Stimulated activated CD4-positive, alpha-beta T cell treated with anti-CD3 and anti-CD28 coated beads, Interleukin-12 subunit alpha, Interleukin-12 subunit beta, amount 100 ng/mL, for 24 hours (primary cell): ENCODE measurements at regions not wholly inside any gene's neighbourhood (a gene's known extent, or its start where the extent isn't known, plus 50 kb on each side); places are given as distances from the start of the nearest gene placed in this dataset.
"Not testable (repeated sequence)": the region's sequence is repeated elsewhere in the genome, so short reads cannot be mapped to it uniquely, and the experiment has no call there.

Experiments used
- DNase-seq, 2 experiments: peaks; one replicate each; pipeline ENCODE4 v3.0.0-alpha.2; 2020; ENCODE audit warnings: low read depth in 2 of 2

DNA sequence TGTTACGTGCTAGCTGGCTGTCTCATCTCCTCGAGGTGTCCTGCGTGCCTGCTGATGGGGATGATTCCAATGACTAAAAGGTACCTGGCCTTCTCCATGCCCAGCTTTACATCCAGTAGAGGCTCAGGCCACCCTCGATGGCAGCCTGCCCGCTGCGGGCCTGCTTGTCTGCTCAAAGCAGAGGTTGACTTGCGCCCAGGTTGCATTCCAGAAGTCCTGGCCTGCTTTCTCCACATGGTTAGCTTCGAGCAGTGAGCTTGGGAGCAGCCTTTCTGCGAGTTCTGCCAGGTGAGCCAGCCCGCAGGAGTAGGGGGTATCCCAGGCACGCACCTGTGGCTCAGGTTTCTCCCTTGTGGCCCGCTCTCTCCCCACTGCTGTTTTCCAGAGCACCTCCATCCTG, 175.0 kb upstream of the PLGLB2 start:
- not testable (repeated sequence) for DNase-seq

DNA sequence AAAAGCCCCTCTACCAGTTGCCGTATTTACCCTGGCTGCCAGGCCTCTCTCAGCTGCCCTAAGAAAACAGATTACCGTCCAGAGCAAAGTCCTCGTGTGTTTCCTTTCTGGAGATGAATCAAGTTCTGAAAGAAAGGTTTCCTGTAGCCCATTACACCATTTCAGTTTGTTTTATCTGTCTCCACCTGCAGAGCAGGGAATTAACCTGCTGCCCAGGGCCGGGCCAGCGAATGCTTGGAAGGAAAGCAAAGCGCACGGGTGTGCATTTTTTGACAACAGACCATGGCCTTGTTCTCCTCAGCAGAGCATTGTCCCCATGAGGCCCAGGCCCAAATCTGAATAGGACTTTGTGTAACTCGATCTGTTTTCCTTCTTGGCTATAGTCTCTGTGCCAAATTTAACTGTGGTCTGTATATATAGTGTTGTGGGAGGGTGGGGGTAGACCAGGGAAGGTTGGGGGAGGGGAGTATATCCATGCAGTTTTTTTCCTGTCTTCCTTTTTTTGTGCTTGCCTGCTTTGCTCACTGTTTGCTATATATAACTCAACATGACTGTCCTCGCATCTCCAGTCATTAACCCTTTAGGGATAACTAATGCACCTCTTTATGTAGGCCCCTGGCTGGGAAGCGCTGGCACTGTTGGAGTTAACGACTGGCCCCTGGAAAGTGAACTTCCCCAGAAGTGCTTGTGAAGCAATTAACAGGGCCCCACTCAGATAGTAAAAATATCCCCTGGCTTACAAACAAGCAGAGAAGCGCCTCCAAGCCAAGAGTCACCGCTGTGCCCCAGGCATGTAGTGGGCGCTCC, 174.3 kb upstream of the PLGLB2 start:
- not testable (repeated sequence) for DNase-seq

DNA sequence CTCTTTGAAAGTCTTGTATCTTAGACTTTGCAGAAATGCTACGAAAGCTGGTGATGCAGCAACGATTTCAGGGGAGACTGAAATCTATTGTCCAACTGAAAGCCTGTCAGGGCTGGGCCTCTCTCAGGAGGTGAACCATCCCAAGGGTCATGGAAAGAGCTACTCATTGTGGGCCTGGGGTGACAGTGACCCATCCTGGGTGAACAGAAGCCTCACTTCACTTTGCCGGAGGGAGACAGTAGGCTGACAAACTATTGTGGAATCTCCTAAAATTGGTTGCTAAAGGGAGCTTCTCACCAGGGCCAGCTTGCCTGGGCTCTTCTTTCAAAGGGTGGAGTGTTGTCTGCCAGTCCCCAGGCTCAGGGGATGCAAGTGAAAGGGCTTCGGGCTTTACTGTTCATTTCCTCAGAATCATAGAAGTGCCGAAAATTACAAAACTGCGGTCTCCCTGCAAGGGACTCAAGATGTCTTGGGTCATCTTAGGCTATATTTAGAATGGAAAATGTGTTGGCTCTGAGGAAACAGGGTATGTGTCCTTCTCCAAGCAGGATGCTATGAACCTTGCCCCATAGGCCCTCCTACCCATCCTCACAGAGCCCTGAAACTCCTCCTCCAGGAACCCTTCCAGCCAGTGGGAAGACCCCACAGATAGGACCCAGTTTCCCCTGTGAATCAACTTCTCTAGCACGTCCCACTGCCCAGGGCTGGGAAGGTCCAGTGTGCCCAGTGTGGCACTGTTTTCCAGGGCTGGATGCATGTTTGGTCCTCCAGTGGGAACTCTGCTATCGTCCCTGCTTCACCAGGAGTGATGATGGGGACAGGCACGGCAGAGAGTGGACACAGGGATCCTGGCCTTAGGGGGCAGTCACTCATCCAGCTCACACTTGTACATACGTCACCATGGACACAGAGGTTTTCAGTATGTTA, 173.4 kb upstream of the PLGLB2 start:
- DNase-seq, result not testable (repeated sequence)

DNA sequence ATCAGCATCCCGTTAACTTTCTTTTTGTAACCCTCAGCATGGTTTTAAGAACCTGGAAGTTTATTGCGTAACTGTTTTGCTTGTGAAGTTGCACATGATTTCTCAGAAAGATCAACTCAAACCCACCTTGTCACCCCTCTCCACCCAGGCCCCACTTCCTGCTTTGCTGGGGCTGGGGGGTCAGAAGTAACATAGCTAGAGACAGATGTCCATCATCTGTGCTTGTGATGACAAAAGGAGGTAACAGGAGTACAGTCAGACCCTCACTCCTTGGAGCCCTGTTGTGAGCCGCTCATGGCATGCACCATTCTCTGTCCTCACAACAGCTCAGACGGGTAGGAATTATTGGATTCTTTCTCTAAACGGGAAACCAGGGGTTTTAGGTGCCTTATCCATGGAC, 172.7 kb upstream of the PLGLB2 start:
- not testable (repeated sequence) for DNase-seq

DNA sequence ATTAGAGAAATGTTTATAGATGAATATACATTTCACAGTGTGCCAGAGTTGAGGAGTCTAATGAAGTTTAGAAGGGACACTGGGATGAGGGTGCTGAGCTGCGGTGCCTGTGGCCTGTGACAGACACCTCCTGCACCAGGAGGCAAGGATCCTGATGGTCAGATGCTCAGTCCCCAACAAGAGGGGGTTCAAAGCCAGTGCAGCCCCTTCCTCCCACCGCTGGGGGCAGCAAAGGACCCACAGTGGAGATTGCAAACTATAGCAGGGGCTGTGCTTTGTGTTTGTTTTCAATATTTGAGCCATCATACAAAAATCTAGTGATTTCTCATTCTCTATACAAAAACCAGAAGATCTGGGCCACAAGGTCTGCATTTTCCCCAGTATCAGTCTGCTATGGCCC, 170.5 kb upstream of the PLGLB2 start:
- not testable (repeated sequence) for DNase-seq

DNA sequence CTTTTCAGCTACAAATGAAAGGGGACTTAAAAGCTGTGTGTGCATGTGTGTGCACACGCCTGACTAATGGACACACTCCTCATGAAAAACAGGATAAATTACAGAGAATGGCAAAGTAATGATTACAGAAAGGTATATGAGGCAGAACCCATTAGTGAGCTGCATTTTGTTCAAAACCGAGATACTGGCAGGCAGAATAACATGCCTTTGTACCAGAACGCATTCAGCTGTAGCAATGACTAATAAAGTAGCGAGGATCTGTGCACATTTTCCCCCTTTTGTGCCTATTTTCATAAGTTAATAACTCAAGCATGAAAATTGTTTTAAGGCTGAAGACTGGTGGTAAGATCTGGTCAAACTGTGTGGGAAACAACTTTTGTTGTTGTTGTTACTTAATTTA, 165.7 kb upstream of the PLGLB2 start:
- DNase-seq, result not testable (repeated sequence)

DNA sequence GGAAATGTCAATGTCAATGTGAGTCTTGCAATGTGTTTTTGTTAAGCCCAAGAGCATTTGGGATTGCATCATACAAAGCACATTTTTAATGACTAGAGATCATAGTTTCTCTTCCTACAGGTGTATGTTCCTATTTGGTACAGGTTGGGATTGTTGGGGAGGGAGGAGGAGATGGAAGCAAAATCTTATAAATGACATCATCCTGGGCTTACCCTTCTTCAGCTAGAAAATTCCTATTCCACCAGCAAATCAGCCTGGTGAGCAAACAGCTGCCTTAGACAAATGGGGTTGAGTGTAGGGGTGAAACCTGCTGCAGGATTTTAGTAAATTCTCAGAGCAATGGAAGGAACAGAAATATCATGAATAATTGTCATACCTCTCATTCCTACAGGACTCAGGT, 165.3 kb upstream of the PLGLB2 start:
- DNase-seq, result not testable (repeated sequence)

DNA sequence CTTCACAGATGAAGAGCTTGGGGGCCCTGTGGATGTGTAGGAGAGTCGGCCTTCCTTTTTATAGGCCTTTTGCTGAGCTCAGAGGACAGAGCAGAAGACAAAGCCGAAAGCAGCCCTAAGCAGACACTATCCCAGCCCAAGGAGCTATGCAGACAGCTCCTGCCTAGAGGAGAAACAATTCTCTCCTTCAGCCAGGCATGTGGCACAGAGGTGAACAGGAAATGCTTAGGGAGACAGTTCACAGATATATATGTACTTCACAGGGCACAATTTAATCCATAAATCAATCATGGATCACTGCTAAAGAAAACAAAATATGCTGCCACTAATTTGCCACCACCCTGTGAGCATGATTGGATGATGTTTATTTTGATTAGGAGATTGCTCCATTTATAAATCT, 164.5 kb upstream of the PLGLB2 start:
- DNase-seq, result not testable (repeated sequence)

DNA sequence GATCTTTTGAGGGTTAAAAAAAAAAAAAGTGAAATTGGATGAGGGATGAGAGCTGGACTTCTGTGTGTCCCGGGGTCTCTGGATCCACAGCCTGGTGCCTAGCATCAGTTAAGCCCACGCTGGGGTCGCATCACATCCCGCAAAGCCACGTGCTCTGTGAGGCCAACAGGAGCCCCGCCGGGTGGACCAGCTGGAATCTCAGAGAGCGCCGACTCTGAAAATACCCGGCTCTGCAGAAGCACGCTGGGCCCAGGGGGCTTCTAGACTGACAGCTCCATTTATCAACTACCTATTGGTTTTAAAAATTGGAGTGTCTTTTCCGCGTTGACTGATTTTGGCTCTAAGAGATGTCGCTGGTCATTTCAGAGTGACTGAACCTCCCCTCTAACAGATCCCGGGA, 164.1 kb upstream of the PLGLB2 start:
- not testable (repeated sequence) for DNase-seq

DNA sequence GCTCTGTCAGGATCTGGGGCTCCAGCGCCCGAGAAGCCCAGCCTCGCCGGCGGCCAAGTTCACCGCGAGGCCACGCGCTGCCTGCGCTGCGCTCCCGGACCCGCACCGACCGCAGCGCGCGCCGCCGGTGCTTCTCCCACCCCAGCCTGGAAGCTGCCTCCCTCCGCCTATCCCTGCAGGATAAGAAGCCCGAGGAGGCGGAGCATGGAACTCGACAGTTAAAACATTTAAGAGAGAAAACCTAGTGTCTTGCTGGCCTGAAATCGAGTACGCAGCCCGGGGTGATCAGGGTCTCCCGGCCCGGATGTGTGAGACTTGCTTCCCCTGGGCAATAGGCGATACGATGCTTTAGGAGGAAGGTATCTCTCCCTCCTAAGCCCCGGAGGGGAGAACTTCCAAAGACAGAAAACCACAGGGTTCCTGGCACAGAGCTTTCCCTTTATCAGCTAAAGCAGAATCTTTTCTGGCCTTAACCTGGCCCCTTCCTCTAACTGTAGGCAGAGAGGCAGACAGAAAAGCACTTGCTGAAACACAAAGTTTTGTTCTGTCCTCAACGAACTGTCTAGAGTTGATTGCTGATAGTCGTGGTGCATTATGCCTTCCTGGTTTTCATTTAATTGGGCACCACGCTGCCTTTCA, 163.5 kb upstream of the PLGLB2 start:
- DNase-seq, result not testable (repeated sequence)

DNA sequence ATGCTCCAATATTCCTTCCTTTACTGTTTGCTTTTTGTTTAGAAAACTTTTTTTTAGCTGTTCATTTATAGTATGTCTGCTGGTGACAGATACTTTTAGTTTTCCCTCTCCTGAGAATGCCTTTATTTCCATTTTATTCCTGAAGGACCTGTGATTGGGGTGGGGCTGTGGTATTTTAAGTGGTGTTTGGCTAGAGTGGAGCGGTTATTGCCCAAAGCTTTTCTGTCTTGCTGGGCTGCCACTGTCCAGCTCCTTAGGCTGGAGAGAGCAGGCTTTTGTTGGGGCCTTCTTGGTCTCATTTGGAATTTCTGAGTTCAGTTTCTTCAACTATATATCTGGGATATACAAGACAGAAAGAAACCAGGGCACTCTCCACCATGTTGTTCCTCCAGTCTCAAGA, 160.0 kb upstream of the PLGLB2 start:
- not testable (repeated sequence) for DNase-seq

DNA sequence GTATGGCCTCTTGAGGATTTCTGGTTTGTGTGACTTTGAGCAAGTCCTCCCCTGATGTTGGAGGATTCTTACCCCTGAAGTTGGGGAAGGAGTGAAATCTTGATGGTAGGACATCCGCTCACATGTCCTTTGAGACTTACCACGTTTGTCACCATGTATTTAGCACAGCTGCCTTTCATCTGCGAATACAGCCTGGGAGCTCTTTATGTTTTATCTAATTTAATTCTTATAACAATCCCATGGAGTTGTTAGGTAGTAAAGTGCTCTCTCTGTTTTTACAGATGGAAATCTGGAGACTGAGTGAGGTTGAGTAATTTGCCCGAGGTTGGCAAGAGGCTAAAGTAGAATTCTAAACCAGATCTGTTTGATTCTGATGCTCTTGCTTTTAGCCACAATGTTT, 154.9 kb upstream of the PLGLB2 start:
- not testable (repeated sequence) for DNase-seq

DNA sequence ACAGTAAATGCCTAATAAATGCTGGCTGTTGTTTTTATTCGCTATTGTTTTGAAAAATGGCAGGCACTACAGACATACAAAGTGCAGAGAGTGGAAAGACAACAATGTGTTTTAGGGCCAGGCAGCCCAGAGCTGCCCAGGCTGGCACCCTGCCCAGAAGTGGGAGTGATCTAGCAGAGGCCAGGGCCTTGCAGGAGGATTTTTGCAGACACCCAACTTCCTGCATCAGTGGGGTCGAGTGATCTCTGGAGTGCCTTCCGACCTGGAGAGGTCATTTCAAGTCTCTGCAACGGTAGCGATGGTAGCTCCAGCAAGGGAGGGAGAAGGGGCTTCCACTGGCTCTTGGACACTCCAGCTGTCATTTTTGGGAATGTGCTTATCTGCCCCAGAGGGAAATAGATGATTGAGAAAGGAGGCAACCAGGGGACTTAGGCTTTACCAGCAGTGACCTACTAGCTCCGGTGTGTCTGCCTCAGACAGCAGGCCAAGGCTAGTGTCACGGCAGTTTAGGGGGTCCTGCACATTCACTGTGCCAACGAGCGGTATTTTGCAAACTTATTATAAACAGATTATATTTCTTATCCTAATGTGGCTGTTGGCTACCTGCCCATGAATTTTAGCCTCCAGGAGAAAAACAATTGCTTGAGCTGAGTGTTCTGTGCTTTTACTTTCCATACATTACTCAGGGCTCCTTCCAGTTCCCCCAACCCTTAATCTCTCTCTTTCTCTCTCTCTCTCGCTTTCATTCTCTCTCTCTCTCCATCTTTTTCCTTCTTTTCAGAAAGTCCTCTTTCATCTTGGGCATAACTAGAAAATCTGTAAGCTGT, 153.9 kb upstream of the PLGLB2 start:
- DNase-seq, result not testable (repeated sequence)

DNA sequence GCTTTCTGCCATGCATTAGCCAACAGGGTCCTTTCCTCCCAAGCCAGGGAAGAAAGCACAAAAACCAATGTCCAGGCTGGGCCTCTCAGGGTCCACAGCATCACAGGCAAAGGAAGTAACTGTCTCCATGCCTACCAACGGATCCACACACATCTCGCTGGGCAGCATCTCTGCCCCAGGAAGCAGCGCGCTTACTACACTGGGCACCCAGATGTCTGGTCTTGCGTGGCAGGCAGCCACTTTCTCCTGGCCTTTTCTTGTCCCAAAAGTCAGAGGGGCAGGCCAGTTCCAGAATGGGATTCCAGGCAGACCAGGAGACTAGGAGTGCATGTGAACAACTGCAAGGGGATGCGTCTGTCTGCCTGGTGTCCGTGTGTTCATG, 153.3 kb upstream of the PLGLB2 start:
- not testable (repeated sequence) for DNase-seq

DNA sequence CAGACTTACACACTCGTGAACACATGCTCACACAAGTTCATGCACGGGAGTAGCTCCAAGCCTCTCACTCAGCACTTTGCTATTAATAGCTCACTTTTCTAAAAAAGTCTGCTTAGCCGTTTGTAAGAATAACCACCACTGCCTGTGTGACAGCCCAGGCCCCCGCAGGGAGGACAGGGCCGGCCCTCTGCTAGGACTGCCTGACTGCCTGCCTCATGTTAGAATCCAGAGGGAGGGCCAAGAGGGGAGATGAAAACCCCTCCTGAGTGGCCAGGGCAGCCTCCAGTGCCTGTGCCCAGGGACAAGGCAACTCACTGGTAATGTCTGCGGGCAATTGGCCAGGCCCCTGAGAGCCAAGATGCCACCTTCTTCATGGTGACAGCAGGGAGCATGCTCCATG, 152.9 kb upstream of the PLGLB2 start:
- not testable (repeated sequence) for DNase-seq

DNA sequence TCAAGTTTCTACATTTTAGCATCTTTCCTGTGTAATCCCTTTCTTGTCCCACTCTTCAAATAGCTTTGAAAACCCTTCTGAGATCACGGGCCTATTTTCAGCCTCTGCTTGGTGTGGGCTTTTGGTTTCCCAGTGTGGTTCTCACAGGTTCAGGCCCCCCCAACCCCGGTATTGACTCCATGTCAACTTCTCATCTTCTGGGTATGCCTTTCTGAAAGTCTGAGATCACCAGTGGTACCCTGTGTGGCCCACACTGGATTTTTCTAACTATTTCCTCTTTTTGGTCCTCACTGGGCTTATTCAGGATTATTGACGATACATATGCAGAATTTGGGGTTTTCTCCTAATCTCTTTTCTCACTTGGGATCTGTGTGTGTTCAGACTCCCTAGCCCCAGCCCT, 146.9 kb upstream of the PLGLB2 start:
- DNase-seq, result not testable (repeated sequence)

DNA sequence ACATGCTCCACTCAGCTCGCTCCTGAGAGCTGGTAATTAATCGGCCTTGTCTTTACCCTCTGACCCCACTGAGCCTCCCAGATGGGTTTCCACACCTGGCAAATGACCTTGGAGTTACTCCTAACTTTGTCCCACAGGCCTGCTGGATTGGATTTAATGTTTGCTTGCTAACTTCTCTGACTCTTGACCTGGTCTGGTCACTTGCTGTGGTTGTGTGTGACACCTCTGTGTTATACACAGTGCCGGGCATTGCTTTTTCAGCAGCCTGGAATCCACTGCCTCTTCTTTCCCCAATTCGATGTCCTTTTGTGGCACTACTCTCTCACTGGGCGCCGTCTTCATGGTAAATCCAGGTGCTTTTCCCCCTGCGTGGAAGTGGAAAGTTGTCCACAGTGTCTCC, 145.8 kb upstream of the PLGLB2 start:
- DNase-seq, result not testable (repeated sequence)

DNA sequence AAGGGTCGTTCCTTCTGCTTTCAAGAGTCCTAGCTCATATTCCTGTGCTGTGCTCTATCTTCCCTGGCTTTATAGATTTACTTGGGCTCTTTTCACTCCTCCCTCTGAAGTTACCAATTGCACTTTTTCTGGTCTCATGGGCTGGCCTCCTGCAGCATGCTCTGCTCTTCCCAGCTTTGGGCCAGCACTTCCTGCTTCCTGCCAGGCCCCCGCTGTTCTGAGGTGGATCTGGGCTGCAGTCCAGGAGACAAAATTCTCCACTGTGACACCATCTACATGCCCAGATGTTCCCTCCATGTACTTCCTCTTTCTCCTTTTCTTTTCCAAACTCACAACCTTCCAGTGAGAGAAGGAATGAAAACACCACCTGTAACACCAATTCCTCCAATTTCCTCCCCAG, 145.2 kb upstream of the PLGLB2 start:
- not testable (repeated sequence) for DNase-seq

DNA sequence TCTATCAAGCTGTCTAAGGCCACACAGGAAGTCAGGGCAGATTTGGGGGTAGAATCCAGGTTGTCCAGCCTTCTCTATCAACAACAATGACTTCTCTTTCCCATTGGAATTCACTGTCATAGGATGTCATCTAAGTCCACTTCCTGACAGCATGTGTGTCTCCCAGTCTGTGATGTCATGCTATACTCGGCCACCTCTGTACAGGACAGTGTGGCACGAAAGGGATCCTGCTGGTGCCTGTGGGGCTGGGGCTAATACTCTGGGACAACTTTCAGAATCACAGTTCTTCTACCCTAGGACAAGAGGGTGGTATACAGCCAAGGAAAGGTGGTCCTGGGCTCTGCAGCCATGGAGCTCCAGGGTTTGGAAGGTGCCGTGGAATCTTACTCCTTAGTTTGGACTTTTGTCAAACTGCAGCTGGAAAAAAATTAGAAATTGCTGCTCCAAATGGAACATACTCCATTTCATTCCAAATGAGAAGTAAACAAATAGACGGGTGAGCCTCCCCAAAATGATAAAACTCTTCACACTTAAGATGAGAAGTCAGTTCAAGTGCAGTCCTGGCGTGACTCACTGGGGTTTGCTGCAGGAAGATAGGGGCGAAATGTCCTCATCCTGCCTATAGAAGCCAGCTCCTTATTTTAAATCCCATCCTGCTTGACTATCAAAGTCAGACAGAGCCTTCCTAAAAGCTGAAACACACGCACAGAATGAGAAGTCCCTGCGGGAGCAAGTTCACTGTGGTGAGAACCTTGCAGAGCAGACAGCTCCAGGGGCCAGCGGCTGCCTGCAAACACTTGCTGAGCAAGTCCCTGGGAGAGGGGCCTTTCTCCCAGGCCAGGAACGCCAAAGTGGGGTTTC, 144.2 kb upstream of the PLGLB2 start:
- DNase-seq, result not testable (repeated sequence)

DNA sequence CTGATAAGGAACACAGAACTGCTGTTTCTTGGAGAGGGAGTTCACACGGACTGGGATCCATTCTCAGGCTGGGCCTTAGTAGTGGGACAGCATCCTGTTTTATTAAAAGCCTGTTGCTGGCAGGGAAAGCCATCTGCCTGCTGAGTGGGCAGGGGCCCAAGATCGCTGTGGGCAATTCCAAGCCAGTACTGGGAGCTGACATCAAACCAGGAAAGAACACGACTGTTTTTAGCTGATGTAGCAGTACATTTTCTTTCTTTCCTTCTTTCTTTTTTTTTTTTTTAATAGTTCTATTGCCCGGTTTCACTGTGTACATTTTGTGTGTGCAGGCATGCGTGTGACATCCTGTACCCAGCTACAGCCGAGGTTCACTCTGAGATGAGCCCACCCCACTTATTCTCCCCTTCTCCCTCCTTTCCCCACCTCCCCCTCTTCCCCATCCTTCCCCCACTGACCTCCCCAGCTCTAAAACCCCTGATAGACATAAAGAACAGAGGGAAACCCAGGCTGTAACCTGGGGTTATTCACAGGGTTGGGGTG, 143.5 kb upstream of the PLGLB2 start:
- not testable (repeated sequence) for DNase-seq
